ENCODE measurements at regions not wholly inside any gene's neighbourhood (a gene's known extent, or its start where the extent isn't known, plus 50 kb on each side); places are given as distances from the start of the nearest gene placed in this dataset.

DNA sequence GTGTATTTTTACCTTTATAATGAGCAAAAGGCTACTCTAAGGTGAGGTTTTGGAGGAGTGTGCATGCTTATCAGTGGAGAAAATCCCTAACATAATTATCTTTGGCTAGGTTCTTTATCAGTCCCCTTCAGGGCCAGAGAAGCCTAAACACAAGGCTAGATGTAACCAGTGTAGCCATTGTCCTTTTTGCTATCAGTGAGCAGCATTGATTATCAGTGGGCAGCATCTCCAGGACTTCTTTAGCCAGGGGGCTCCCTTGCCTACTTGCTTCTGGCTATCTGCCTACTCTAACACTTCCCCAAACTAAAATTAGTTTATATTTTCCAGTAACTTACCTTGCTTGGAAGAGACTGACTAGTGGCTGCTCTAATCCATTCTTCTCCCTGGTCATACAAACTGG, 595.6 kb downstream of the TRAM1L1 start:
- POLR2A ChIA-PET = no interaction called here
- Mint-ChIP-seq H3K4me3 (no peak overlapping the region), H3K4me1 (ENCODE audit: low read depth) (no peaks in the 10 kb centered on the region), H3K9me3 (peaks cover 4% of the 10 kb centered on the region), H3K36me3 (ENCODE audit: low read depth) (no peaks in the 10 kb centered on the region), H3K27me3 (no peaks in the 10 kb centered on the region), H3K27ac (no peak overlapping the region)
- DNase-seq = no peak
- CTCF ChIA-PET = no interaction called here
- TF ChIP-seq, protein P1, sequence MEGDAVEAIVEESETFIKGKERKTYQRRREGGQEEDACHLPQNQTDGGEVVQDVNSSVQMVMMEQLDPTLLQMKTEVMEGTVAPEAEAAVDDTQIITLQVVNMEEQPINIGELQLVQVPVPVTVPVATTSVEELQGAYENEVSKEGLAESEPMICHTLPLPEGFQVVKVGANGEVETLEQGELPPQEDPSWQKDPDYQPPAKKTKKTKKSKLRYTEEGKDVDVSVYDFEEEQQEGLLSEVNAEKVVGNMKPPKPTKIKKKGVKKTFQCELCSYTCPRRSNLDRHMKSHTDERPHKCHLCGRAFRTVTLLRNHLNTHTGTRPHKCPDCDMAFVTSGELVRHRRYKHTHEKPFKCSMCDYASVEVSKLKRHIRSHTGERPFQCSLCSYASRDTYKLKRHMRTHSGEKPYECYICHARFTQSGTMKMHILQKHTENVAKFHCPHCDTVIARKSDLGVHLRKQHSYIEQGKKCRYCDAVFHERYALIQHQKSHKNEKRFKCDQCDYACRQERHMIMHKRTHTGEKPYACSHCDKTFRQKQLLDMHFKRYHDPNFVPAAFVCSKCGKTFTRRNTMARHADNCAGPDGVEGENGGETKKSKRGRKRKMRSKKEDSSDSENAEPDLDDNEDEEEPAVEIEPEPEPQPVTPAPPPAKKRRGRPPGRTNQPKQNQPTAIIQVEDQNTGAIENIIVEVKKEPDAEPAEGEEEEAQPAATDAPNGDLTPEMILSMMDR (IDR thresholded peaks at IDR 0.05) = no peak
- intact Hi-C loops (cut with micrococcal nuclease) = no loop called here
- ATAC-seq = no peak

DNA sequence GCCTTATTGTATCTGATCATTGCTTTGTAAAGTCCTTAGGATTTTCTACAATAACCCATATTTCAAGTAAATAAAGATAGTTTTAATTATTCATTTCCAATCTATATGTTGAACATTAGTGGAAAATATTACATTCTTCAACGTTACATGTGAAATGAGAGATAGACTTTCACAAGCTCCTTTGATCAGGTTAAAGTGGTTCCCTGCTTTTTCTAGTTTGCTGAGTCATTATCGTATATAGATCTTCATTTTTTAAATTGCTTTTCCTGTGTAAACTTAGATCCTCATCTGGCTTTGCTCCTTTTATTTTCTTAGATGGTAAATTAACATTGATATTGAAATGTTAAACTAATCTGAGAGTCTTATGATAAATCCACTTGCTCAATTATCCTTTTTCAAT, 599.0 kb downstream of the TRAM1L1 start:
- TF ChIP-seq, protein P1 (IDR thresholded peaks at IDR 0.05) = no peak
- DNase-seq = no peak
- Mint-ChIP-seq H3K4me3 (no peak overlapping the region), H3K4me1 (ENCODE audit: low read depth) (no peaks in the 10 kb centered on the region), H3K27me3 (no peaks in the 10 kb centered on the region), H3K27ac (no peak overlapping the region), H3K36me3 (ENCODE audit: low read depth) (no peaks in the 10 kb centered on the region), H3K9me3 (peaks cover 5% of the 10 kb centered on the region)
- ChIA-PET POLR2A (no interaction called here), CTCF (no interaction called here)
- ATAC-seq = no peak
- intact Hi-C loops (cut with micrococcal nuclease) = no loop called here

DNA sequence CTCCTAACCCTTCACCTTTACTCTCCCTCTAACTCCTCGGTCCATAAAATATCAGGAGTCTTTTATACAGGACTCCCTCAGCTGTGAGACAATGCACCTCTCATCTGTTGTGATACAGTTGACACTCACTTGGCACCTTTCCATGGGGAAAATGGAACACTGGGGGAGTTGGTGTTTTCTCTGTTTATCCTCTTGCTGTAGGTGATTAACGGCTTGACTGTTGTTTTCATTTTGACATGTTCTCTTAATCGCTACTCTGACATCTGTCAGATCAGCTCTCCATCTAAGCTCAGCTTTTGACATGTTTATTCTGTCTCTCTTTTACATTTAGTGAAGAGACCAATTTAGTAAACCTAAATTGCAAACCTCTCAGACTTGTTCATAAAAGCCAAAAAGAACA, 604.8 kb downstream of the TRAM1L1 start:
- ATAC-seq (no peak), DNase-seq (no peak)
- H3K27me3 Mint-ChIP-seq = no peaks in the 10 kb centered on the region
- peaks cover 4% of the 10 kb centered on the region for H3K9me3 Mint-ChIP-seq
- ChIA-PET CTCF (no interaction called here), POLR2A (no interaction called here)
- TF ChIP-seq, protein P1 (IDR thresholded peaks at IDR 0.05) = no peak
- H3K27ac Mint-ChIP-seq = no peak overlapping the region
- H3K36me3 Mint-ChIP-seq (ENCODE audit: low read depth) = no peaks in the 10 kb centered on the region
- intact Hi-C loops (cut with micrococcal nuclease) = no loop called here
- H3K4me1 Mint-ChIP-seq (ENCODE audit: low read depth) = no peaks in the 10 kb centered on the region
- no peak overlapping the region for H3K4me3 Mint-ChIP-seq

DNA sequence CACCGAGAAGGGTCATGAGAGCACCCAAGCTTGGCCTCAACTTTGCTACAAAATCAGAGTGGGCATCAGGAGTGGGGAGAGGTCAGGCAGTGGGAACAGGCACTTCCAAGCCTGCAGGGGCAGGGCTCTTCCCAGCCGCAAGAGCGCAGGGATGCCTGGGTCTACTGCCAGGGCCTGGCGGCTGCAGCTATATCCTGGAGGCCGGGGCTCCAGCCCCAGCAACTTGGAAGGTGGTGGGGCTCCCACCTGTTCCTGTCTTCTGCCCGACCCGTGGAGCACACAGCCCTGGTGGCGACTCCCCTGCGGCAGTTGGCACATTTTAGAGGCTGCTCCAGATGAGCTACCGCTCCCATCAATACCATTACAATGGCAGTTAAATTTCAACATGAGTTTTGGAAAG, 607.0 kb downstream of the TRAM1L1 start:
- POLR2A ChIA-PET = no interaction called here
- no peaks in the 10 kb centered on the region for H3K27me3 Mint-ChIP-seq

DNA sequence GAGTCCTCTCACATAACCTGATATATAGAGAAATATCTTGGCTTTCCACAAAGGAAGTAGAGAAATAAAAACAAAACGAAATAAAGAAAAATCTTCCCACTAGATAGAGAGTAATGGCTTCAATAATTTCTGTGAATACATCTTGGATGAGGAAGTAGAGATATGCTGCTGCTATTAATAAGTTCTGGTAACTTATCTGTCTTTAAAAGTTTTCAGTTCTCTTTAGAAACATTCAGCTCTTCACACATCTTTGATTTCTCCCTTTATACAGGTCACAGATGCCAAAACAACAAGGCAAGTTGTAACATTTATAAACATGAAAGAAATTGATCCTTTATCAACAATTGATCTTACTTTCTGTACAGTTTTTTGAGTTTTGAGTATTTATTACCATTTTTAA, 615.8 kb downstream of the TRAM1L1 start:
- ChIA-PET CTCF (no interaction called here), POLR2A (no interaction called here)
- no peaks in the 10 kb centered on the region for H3K4me1 Mint-ChIP-seq (ENCODE audit: low read depth)
- peaks cover 7% of the 10 kb centered on the region for H3K9me3 Mint-ChIP-seq
- H3K4me3 Mint-ChIP-seq = no peak overlapping the region
- H3K27me3 Mint-ChIP-seq = no peaks in the 10 kb centered on the region
- no peaks in the 10 kb centered on the region for H3K36me3 Mint-ChIP-seq (ENCODE audit: low read depth)
- TF ChIP-seq, protein P1 (IDR thresholded peaks at IDR 0.05) = no peak
- no peak overlapping the region for H3K27ac Mint-ChIP-seq
- intact Hi-C loops (cut with micrococcal nuclease) = no loop called here
- ATAC-seq (no peak), DNase-seq (no peak)

More for the DNA sequence above, 607.0 kb downstream of the TRAM1L1 start:
- Mint-ChIP-seq H3K36me3 (ENCODE audit: low read depth) (no peaks in the 10 kb centered on the region), H3K27ac (no peak overlapping the region), H3K4me3 (no peak overlapping the region), H3K4me1 (ENCODE audit: low read depth) (no peaks in the 10 kb centered on the region), H3K9me3 (peaks cover 4% of the 10 kb centered on the region)
- ATAC-seq (no peak), DNase-seq (no peak)
- TF ChIP-seq, protein P1 (IDR thresholded peaks at IDR 0.05) = no peak
- CTCF ChIA-PET = no interaction called here
- intact Hi-C loops (cut with micrococcal nuclease) = no loop called here

Measured in activated CD8-positive, alpha-beta T cell treated with anti-CD3 and anti-CD28 coated beads for 36 hours (primary cell).